Ectodermal cell (in vitro differentiated cells): ENCODE measurements at regions not wholly inside any gene's neighbourhood (a gene's known extent, or its start where the extent isn't known, plus 50 kb on each side); places are given as distances from the start of the nearest gene placed in this dataset.
"Not testable (repeated sequence)": the region's sequence is repeated elsewhere in the genome, so short reads cannot be mapped to it uniquely, and the experiment has no call there.

Source experiments
- H3K27ac ChIP-seq: 2 replicates; pipeline ENCODE4 v1.7.0; 2013; ENCODE audit warnings: mild to moderate bottlenecking, low read depth, low read length; ENCODE audit not compliant: insufficient read depth, poor library complexity, severe bottlenecking
- H3K27me3 ChIP-seq: 2 replicates; pipeline ENCODE4 v1.7.0; 2013; ENCODE audit warnings: mild to moderate bottlenecking, low read length; ENCODE audit not compliant: insufficient read depth, control insufficient read depth, poor library complexity, severe bottlenecking
- H3K36me3 ChIP-seq: one replicate; pipeline ENCODE4 v1.7.0; 2013; ENCODE audit warnings: low read length; ENCODE audit not compliant: control insufficient read depth, insufficient read depth
- H3K4me1 ChIP-seq: one replicate; pipeline ENCODE4 v1.7.0; 2013; ENCODE audit warnings: low read length; ENCODE audit not compliant: control insufficient read depth, insufficient read depth
- H3K4me3 ChIP-seq: 2 replicates; pipeline ENCODE4 v1.7.0; 2013; ENCODE audit warnings: low read depth, low read length, control low read depth; ENCODE audit not compliant: insufficient read depth
- H3K9me3 ChIP-seq: 2 replicates; pipeline ENCODE4 v1.7.0; 2013; ENCODE audit warnings: mild to moderate bottlenecking, low read length, moderate library complexity; ENCODE audit not compliant: control insufficient read depth
- WGBS, 2 experiments: methylation state at CpG; one replicate each; pipeline ENCODE4 v1.1.7; 2013; ENCODE audit warnings: missing lambda C conversion rate in 2 of 2; 5-methylcytosine and 5-hydroxymethylcytosine counted together

GRCh38 chr10:57353403-57354003 lies 914.2 kb downstream of the IPMK start:
- 92 to 95% methylated on average over 4 of the region's 4 CpGs for WGBS, 2 experiments
- Histone ChIP-seq H3K27ac (no peak overlapping the region), H3K36me3 (no peaks in the 10 kb centered on the region), H3K4me1 (no peaks in the 10 kb centered on the region), H3K4me3 (no peak overlapping the region), H3K27me3 (no peaks in the 10 kb centered on the region), H3K9me3 (no peaks in the 10 kb centered on the region)

DNA sequence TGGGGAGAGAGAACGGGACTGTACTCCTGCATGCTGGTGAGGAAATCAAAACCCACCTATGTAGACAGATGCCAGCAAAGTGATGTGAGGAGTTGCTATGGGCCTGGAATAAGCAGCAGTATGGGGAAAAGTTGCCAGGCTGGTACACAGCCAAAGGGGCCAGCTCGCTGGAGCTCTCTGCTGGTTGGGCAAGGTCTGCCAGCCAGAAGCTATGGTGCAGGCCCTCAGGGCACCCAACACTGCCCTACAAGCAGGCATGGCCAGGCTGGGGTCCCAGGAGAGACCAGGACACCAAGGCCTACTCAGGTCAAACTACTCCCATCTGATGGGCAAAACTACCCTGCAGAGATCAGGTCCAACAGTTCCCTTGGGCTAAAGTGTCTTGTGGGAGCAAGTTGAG lies 916.6 kb downstream of the IPMK start:
- no peaks in the 10 kb centered on the region for H3K27me3 ChIP-seq
- no peaks in the 10 kb centered on the region for H3K36me3 ChIP-seq
- 92% methylated on average over 2 of the region's 2 CpGs for WGBS, 2 experiments
- H3K4me3 ChIP-seq: no peak overlapping the region
- no peaks in the 10 kb centered on the region for H3K4me1 ChIP-seq
- H3K9me3 ChIP-seq: no peaks in the 10 kb centered on the region
- no peak overlapping the region for H3K27ac ChIP-seq

DNA sequence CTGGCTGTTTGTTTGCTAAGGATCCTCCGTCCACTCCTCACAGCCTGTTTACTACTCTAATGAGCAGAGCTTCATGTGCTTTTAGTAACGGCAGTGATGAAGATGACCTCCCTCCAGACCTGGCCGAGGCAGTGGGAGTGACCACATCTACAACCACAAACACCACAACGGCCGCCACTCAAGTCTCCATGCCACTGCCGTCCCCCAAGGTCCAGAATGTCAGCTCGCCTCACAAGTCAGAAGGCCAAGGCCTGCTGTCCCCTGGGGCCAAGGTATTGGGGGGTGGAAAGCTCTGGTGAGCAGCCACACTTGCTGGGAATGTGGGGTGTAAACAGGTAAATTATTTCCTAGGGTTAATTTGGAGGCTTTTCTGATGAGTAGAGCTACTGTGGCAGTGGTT lies 926.4 kb downstream of the IPMK start:
- Histone ChIP-seq H3K27ac (no peak overlapping the region), H3K4me1 (no peaks in the 10 kb centered on the region), H3K4me3 (no peak overlapping the region), H3K36me3 (no peaks in the 10 kb centered on the region), H3K27me3 (no peaks in the 10 kb centered on the region), H3K9me3 (no peaks in the 10 kb centered on the region)
- WGBS, 2 experiments: 95 to 96% methylated on average over 7 of the region's 7 CpGs

DNA sequence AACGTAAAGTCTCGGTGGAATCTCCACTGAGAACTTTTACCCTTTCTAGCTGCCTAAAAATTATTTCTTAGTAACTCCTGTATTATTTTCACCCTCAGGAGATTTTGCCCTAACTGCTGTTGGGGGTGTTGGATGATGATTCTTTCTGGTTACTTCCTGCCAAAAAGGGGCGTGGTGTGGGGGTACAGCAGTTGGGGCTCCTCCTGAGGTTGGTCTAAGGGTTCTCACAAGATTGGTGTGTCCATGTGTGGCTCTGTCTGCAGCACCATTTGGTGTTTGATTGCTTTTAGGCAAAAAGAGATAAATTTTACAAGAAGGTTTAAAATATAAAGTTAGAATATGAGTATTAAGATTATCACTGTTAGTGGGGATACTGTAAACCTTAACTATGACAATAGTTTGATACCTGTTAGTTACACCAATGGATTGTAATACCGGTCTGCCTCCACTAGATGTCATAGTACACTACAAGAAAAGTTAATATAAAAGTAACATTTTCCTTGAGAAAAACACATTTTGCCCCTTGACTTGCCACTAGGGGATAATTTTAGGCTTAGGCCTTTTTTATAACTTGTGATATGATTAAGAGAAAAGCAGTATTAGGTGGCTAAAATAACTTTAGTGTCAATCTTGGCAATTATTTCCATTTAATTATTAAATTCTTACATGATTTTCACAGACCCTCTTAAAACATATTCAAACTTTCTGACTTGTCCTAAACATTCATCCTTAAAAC lies 928.7 kb downstream of the IPMK start:
- H3K4me1 ChIP-seq: no peaks in the 10 kb centered on the region
- 62 to 80% methylated on average over 3 to 4 of the region's 4 CpGs for WGBS, 2 experiments
- H3K27ac ChIP-seq: no peak overlapping the region
- H3K36me3 ChIP-seq: no peaks in the 10 kb centered on the region
- H3K27me3 ChIP-seq: no peaks in the 10 kb centered on the region
- H3K4me3 ChIP-seq: no peak overlapping the region
- H3K9me3 ChIP-seq: no peaks in the 10 kb centered on the region

- Histone ChIP-seq H3K9me3 (no peaks in the 10 kb centered on the region), H3K27me3 (no peaks in the 10 kb centered on the region), H3K4me1 (no peaks in the 10 kb centered on the region), H3K27ac (no peak overlapping the region), H3K4me3 (no peak overlapping the region), H3K36me3 (no peaks in the 10 kb centered on the region)
- 93 to 96% methylated on average over 14 of the region's 14 CpGs for WGBS, 2 experiments
These were observed 930.8 kb downstream of the IPMK start for GRCh38 chr10:57336865-57337264.

DNA sequence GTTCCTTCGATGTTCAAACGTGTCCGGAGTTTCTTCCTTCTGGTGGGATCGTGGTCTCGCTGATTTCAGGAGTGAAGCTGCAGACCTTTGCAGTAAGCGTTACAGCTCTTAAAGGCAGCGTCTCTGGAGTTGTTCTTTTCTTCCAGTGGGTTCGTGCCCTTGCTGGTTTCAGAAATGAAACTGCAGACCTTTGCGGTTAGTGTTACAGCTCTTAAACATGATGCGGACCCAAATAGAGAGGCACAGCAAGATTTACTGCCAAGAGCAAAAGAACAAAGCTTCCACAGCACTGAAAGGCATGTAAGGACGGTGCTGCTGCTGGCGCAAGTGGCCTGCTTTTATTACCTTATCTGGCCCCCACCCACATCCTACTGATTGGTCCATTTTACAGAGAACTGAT lies 931.4 kb downstream of the IPMK start:
- Histone ChIP-seq H3K4me3 (no peak overlapping the region), H3K27ac (no peak overlapping the region), H3K27me3 (no peaks in the 10 kb centered on the region), H3K4me1 (no peaks in the 10 kb centered on the region), H3K9me3 (no peaks in the 10 kb centered on the region), H3K36me3 (no peaks in the 10 kb centered on the region)
- 96 to 97% methylated on average over 12 of the region's 12 CpGs for WGBS, 2 experiments

GRCh38 chr10:57334523-57334922 lies 933.2 kb downstream of the IPMK start:
- WGBS, 2 experiments: 86 to 100% methylated on average over 2 of the region's 4 CpGs
- Histone ChIP-seq H3K9me3 (no peaks in the 10 kb centered on the region), H3K27ac (no peak overlapping the region), H3K36me3 (no peaks in the 10 kb centered on the region), H3K27me3 (no peaks in the 10 kb centered on the region), H3K4me1 (no peaks in the 10 kb centered on the region), H3K4me3 (no peak overlapping the region)

GRCh38 chr10:57333880-57334279 lies 933.8 kb downstream of the IPMK start:
- WGBS, 2 experiments: 87 to 100% methylated on average over 2 of the region's 2 CpGs

DNA sequence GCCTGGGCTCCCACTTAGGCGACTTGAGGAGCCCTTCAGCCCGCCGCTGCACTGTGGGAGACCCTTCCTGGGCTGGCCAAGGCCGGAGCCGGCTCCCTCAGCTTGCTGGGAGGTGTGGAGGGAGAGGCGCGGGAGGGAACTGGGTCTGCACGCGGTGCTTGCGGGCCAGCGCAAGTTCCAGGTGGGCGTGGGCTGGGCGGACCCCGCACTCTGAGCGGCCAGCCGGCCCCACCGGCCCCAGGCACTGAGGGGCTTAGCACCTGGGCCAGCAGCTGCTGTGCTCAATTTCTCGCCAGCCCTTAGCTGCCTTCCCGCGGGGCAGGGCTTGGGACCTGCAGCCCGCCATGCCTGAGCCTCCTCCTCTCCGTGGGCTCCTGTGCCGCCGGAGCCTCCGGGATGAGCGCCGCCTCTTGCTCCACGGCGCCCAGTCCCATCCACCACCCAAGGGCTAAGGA lies 946.3 kb downstream of the IPMK start:
- H3K4me3 ChIP-seq, H3K4me1 ChIP-seq, H3K27ac ChIP-seq, H3K27me3 ChIP-seq, H3K36me3 ChIP-seq, H3K9me3 ChIP-seq: not testable (repeated sequence)
- WGBS, 2 experiments: 95 to 96% methylated on average over 29 of the region's 29 CpGs

More at GRCh38 chr10:57333880-57334279, 933.8 kb downstream of the IPMK start:
- no peak overlapping the region for H3K4me3 ChIP-seq
- H3K27me3 ChIP-seq: no peaks in the 10 kb centered on the region
- no peak overlapping the region for H3K27ac ChIP-seq
- no peaks in the 10 kb centered on the region for H3K9me3 ChIP-seq
- no peaks in the 10 kb centered on the region for H3K36me3 ChIP-seq
- no peaks in the 10 kb centered on the region for H3K4me1 ChIP-seq

DNA sequence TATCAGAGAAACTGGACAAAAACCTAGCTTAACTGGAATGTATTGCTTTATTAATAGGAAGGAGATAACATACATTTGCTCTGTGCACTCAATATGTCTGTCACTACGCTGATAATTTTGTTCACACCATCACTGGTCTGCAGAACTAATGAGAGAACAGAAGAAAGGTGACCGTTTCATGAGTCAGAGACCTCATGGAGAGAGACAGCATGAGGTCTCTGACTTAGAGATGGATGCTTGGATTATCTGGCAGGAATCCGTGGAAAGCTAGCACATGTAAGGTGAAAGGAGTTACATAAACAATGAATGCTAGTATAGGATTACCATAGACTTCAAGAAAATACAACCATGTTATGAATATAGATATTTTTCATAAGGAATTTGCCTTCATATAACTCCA lies 947.3 kb downstream of the IPMK start:
- H3K27me3 ChIP-seq: no peaks in the 10 kb centered on the region
- H3K9me3 ChIP-seq: no peaks in the 10 kb centered on the region
- H3K4me3 ChIP-seq: no peak overlapping the region
- H3K36me3 ChIP-seq: no peaks in the 10 kb centered on the region
- no peaks in the 10 kb centered on the region for H3K4me1 ChIP-seq
- WGBS, 2 experiments: 58 to 71% methylated on average over 3 of the region's 3 CpGs
- H3K27ac ChIP-seq: no peak overlapping the region
